ENCODE measurements at regions not wholly inside any gene's neighbourhood (a gene's known extent, or its start where the extent isn't known, plus 50 kb on each side); places are given as distances from the start of the nearest gene placed in this dataset.
A peak's percentile ranks its signal among the peaks of the same experiment; 100 is the strongest.

DNA sequence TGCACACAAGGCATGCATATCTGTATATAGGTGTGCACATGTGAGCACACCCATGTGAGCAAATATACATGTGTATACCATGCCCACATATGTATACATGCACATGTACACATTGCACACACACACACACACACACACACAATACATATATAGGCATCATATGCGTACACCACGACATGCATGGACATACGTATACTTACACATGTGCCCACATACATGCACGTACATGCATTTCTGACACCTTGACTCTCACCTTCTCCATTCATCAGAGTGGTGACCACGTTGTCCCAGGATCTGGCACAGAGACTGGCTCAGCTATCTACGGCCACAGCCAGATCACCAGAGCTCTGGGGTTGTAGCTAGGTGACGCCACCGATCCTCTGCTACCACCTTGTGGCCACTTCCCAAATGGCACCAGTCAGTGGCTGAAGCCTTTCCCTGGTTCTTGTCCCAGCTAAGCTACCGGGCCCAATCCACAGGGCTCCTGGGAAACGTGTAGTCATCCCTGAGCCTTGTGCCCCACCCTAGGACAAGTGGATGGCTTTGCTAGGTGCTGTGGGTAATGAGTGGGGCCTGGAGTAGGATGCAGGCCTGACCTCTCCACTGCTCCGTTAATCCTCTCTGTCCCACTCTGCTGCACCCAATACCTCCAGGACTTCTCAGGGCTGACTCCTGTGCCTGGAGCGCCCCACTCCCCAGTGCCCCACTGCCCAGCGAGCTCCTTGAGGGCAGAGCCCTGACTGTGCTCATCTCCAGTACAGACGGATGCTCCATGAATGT, 194.4 kb downstream of the RGS3 start:
- no peaks in the 10 kb centered on the region for H3K9me3 Mint-ChIP-seq

DNA sequence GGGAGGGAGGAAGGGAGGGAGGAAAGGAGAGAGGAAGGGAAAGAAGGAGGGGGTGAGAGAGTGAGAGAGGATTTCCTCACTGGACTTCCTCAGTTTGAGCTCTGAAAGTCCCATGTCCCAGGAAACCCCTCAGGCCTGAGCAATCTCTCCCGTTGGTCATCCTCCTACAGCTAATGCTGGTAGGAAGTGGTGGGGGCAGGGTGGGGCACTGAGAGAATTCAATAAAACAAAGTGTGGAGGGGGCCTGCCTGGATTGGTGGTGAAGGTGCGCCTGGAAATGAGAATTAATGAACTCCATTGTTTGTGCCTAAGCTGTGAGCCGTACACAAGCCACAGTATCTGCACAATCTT, 195.0 kb downstream of the RGS3 start:
- H3K9me3 Mint-ChIP-seq = no peaks in the 10 kb centered on the region
- no peak for DNase-seq

More for the DNA sequence above, 194.4 kb downstream of the RGS3 start:
- Mint-ChIP-seq H3K36me3 (no peaks in the 10 kb centered on the region), H3K4me3 (no peak overlapping the region), H3K4me1 (peaks cover 0 to 8% (median 0%) of the 10 kb centered on the region in 3 donors), H3K27me3 (peaks cover 27 to 31% (median 28%) of the 10 kb centered on the region in 3 donors), H3K27ac (peak overlapping the region in 1 of 6 donors; percentile 75)
- DNase-seq (peak; percentile 68), ATAC-seq (ENCODE audit: low read depth in 2 of 2) (peak; percentile 77 to 91)

DNA sequence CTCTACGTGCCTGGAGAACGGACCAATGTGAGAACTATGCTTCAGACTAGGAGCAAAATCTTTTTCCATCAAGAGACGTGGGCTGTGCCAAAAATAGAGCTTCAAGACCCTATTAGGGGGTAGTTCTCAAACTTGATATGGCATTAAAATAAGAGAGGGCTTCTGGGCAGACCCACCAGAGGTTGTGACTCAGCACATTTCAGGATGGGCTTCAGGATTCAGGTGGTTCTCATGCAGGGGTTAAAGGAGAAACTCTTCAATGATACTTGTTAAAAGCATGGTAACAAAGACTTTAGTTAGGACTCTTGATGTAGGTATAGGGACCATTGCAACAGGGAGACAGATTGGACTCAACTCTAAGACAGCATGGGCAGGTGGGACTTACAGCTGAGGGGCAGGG, 195.5 kb downstream of the RGS3 start:
- no peak for ATAC-seq (ENCODE audit: low read depth in 2 of 2)
- Mint-ChIP-seq H3K36me3 (no peaks in the 10 kb centered on the region), H3K27ac (no peak overlapping the region), H3K9me3 (no peaks in the 10 kb centered on the region), H3K4me1 (peaks cover 0 to 8% (median 0%) of the 10 kb centered on the region in 3 donors), H3K4me3 (no peak overlapping the region), H3K27me3 (peaks cover 27 to 37% (median 36%) of the 10 kb centered on the region in 3 donors)
- DNase-seq = no peak

More for the DNA sequence above, 195.0 kb downstream of the RGS3 start:
- Mint-ChIP-seq H3K27ac (no peak overlapping the region), H3K4me3 (no peak overlapping the region), H3K36me3 (no peaks in the 10 kb centered on the region), H3K4me1 (peaks cover 0 to 8% (median 0%) of the 10 kb centered on the region in 3 donors), H3K27me3 (peaks cover 27 to 36% (median 33%) of the 10 kb centered on the region in 3 donors)
- no peak for ATAC-seq (ENCODE audit: low read depth in 2 of 2)

DNA sequence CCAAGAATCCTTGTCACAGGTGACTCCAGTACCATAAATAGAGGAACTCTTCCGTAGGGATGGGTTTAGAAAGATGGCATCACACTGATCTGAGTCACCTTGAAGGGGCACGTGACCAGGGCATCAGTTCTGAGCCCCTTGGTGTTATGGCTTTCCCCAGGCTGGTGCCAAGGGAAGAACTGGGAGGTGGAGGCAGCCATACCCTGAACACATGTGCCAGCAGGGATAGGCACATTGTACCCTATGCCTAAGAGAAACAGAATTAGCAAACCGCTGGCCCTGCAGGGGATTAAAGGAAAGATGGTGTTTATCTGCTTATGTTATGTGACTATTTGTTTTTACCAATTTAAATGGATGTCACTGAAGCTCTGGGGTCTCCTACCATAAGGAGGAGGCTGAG, 196.2 kb downstream of the RGS3 start:
- H3K9me3 Mint-ChIP-seq = no peaks in the 10 kb centered on the region
- no peaks in the 10 kb centered on the region for H3K36me3 Mint-ChIP-seq
- peaks cover 27 to 41% (median 36%) of the 10 kb centered on the region in 3 donors for H3K27me3 Mint-ChIP-seq
- peaks cover 0 to 8% (median 0%) of the 10 kb centered on the region in 3 donors for H3K4me1 Mint-ChIP-seq
- ATAC-seq (ENCODE audit: low read depth in 2 of 2) (no peak), DNase-seq (no peak)
- H3K4me3 Mint-ChIP-seq = no peak overlapping the region
- no peak overlapping the region for H3K27ac Mint-ChIP-seq

DNA sequence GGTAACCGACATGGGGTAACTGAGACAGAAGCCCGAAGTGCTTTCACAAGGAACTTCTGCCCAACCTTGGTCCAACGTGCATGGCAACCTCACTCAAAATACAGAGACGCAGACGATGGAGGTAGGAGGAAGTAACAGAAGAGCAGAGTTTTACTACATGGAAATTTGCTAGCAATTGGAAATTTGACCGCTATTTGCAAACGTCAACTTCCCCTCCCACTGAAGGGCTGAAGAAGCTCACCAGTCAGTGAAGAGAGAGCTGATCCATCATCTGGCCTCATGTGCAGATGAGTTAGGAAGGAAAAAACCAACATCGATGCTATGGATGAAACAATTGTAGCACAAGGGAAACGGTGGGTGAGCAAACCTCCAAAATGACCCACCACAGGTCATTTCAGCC, 196.7 kb downstream of the RGS3 start:
- Mint-ChIP-seq H3K4me1 (peaks cover 0 to 7% (median 0%) of the 10 kb centered on the region in 3 donors), H3K27ac (no peak overlapping the region), H3K9me3 (no peaks in the 10 kb centered on the region), H3K4me3 (no peak overlapping the region), H3K27me3 (peaks cover 27 to 43% (median 36%) of the 10 kb centered on the region in 3 donors), H3K36me3 (no peaks in the 10 kb centered on the region)
- DNase-seq = no peak
- ATAC-seq (ENCODE audit: low read depth in 2 of 2) = no peak

DNA sequence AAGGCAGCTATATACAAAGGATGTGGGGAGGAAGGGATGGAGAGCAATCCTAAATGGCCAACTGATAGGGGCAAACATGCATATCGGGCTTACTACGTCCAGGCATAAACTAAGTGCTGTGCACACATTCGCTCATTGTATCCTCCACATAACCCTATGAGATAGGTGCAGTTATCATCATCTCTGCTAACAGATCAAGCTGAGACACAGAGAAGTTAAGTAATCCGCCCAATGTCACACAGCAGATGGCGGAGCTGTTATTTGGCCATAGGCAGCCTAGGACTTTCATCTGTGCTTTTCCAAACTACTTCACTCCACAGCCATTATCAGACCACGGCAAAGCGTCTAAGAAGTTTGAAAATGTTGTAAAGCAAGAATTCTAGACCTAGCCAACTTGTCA, 197.5 kb downstream of the RGS3 start:
- Mint-ChIP-seq H3K4me3 (no peak overlapping the region), H3K27ac (no peak overlapping the region), H3K4me1 (peaks cover 0 to 4% (median 0%) of the 10 kb centered on the region in 3 donors), H3K36me3 (no peaks in the 10 kb centered on the region), H3K9me3 (no peaks in the 10 kb centered on the region), H3K27me3 (peaks cover 31 to 43% (median 36%) of the 10 kb centered on the region in 3 donors)
- DNase-seq (no peak), ATAC-seq (ENCODE audit: low read depth in 2 of 2) (no peak)

DNA sequence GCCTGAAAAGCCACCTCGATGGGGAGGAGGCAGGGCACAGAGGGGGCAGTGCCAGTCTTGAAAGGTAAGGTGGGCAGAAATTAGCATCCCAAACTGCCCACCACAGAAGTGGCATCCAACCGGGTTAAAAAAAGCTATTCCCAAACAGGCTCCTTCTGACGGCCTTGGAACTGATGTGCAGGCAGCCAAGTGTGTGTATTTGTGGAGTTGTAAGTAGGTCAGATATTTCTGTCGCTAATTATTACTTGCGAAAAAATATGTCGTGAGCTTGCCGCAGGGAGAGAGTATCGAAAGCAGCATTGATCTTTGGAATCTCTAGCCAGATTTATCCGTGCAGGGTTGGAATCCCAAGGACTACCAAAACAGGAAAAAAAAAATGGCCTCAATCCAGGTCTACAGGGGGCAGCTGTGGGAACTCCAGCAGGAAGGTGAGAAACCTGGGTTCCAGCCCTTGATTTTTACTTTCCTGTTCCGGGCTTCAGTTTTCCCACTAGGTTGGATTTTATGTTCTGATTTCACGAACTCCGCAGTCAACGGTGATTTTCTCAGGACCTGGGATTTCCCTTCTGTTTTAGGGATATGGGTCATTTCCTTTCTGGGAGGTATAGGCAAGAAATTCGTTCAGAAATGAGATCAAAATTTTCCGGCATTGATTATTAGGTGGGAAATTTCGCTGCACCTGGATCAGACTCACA, 200.8 kb downstream of the RGS3 start:
- no peaks in the 10 kb centered on the region for H3K9me3 Mint-ChIP-seq
- peaks cover 0 to 4% (median 4%) of the 10 kb centered on the region in 3 donors for H3K4me1 Mint-ChIP-seq
- H3K27ac Mint-ChIP-seq = no peak overlapping the region
- DNase-seq (no peak), ATAC-seq (ENCODE audit: low read depth in 2 of 2) (no peak)
- H3K4me3 Mint-ChIP-seq = peak overlapping the region in 1 of 8 donors; percentile 53
- H3K36me3 Mint-ChIP-seq = no peaks in the 10 kb centered on the region
- peaks cover 23 to 34% (median 30%) of the 10 kb centered on the region in 3 donors for H3K27me3 Mint-ChIP-seq

DNA sequence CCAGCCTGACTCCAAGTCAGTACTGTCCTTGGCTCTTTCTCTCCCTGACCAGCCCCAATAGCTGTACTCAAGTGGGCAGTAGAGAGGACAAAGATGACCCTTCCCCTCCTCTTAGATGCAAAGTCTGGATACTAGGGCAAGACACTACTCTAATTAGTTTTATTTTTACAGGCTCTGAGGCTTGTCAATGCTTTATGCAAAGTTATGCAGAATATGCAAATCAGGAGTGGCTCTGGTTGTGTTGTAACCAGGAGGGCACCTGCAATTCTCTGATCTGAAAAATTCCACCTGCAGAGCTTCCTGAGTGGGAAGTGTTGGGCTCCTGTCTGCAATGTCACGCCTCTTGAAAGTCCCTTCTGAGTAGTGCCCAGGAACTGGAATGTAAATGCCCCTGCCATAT, 201.5 kb downstream of the RGS3 start:
- H3K27me3 Mint-ChIP-seq = peaks cover 16 to 26% (median 22%) of the 10 kb centered on the region in 3 donors
- ATAC-seq (ENCODE audit: low read depth in 2 of 2) (no peak), DNase-seq (no peak)
- peaks cover 2 to 11% (median 4%) of the 10 kb centered on the region in 3 donors for H3K4me1 Mint-ChIP-seq
- H3K27ac Mint-ChIP-seq = no peak overlapping the region
- no peak overlapping the region for H3K4me3 Mint-ChIP-seq
- H3K9me3 Mint-ChIP-seq = no peaks in the 10 kb centered on the region
- no peaks in the 10 kb centered on the region for H3K36me3 Mint-ChIP-seq

DNA sequence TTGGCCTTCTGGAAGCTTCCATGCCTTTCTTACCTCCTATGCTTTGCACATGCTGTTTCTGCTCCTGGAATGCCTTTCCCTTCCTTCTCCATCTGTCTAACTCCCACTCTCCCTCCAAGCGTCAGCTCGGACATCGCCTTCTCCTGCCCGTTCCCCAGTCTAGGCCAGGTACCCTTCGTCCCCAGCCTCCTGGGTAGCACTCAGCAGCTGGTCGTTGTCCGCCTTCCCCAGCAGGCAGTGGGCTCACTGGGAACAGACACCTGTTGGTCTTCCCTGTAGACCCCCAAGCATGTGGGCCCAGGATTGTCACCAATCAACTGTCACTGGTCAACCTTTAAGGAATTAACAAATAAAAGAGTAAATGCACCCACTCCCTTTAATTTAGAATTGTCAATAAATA, 202.2 kb downstream of the RGS3 start:
- Mint-ChIP-seq H3K4me3 (no peak overlapping the region), H3K36me3 (no peaks in the 10 kb centered on the region)

DNA sequence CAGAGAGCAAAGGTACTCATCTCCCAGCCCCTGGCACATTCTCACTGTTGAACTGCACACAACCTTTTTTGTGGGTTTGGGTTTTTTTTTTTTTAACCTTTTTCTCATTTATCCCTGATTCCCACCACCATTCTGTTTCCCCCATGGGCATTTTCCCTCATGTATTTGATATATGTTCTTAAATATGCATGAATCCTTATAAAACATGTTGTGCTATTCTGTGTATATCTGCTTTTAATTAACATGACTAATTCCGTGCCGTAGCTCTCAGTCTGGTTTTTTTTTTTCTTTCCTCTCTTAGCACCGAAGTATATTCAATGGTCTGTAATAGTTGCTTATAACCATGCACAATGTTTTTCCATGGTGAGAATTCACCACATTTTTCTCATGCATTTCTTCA, 204.5 kb downstream of the RGS3 start:
- peaks cover 5 to 14% (median 11%) of the 10 kb centered on the region in 3 donors for H3K27me3 Mint-ChIP-seq
- peaks cover 9 to 18% (median 11%) of the 10 kb centered on the region in 3 donors for H3K4me1 Mint-ChIP-seq
- no peaks in the 10 kb centered on the region for H3K9me3 Mint-ChIP-seq
- ATAC-seq (ENCODE audit: low read depth in 2 of 2) = no peak
- no peak overlapping the region for H3K4me3 Mint-ChIP-seq
- peak overlapping the region in 1 of 6 donors; percentile 64 for H3K27ac Mint-ChIP-seq
- H3K36me3 Mint-ChIP-seq = no peaks in the 10 kb centered on the region
- no peak for DNase-seq

More for the DNA sequence above, 202.2 kb downstream of the RGS3 start:
- Mint-ChIP-seq H3K27ac (no peak overlapping the region), H3K27me3 (peaks cover 9 to 20% (median 15%) of the 10 kb centered on the region in 3 donors), H3K4me1 (peaks cover 9 to 17% (median 11%) of the 10 kb centered on the region in 3 donors), H3K9me3 (no peaks in the 10 kb centered on the region)
- ATAC-seq (ENCODE audit: low read depth in 2 of 2) (no peak), DNase-seq (no peak)

DNA sequence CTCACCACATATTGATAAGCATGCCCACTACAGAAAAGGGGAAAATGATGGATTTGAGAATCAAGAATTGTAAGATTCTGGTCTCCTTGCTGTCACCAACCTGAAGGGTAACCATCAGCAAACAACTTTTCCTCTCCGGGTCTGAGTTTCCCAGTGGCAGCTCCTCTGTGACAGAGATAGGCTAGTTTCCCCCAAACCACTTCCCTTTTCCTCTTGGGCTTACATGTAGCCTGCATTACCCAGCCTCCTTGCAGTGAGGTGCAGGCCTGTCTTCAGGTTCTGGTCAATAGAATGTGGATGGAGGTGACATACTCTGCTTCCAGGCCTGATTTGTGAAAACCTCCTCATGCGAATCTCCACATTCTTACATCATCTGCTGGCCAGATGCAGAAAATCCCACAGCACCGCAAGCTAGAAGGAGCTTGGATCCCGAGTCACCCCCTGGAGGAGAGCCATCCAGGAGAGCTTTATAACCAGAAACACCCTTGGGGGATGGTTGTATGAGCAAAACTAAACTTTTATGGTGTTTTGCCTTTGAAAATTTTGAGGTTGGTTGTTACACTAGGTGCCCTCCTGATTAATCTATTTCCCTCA, 206.1 kb downstream of the RGS3 start:
- no peak for ATAC-seq (ENCODE audit: low read depth in 2 of 2)
- H3K27me3 Mint-ChIP-seq = peaks cover 7 to 17% (median 17%) of the 10 kb centered on the region in 3 donors
- H3K36me3 Mint-ChIP-seq = no peaks in the 10 kb centered on the region
- peak overlapping the region in 1 of 8 donors; percentile 63 for H3K4me3 Mint-ChIP-seq
- peaks cover 9 to 18% (median 11%) of the 10 kb centered on the region in 3 donors for H3K4me1 Mint-ChIP-seq
- DNase-seq = no peak
- peak overlapping the region in 2 of 6 donors; percentile 45 to 59 for H3K27ac Mint-ChIP-seq
- no peaks in the 10 kb centered on the region for H3K9me3 Mint-ChIP-seq

DNA sequence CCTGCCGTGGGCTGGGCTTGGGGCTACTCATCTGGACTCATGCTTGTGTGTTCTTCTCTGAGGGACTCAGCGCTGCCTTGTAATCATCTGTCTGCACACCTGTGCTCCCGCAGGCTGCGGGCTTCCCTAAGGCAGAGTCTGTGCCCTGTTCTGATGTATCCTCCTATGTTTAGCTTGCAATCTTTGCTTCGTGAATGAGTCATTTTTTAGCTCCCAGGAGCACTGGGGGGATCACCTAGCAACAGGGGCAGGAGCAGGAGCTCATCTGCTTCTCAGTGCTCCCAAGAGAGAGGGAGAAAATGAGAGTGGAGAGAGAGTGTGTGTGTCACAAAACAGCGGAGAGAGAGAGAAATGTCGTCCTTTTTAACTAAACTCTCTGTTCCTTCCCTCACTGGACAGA, 202.4 kb upstream of the ZNF618 start:
- Mint-ChIP-seq H3K27me3 (peaks cover 13 to 44% (median 43%) of the 10 kb centered on the region in 3 donors), H3K27ac (peak overlapping the region in 2 of 6 donors; percentile 10 to 61), H3K4me3 (no peak overlapping the region), H3K36me3 (no peaks in the 10 kb centered on the region), H3K4me1 (peaks cover 14 to 36% (median 19%) of the 10 kb centered on the region in 3 donors), H3K9me3 (no peaks in the 10 kb centered on the region)
- DNase-seq (no peak), ATAC-seq (ENCODE audit: low read depth in 2 of 2) (no peak)

DNA sequence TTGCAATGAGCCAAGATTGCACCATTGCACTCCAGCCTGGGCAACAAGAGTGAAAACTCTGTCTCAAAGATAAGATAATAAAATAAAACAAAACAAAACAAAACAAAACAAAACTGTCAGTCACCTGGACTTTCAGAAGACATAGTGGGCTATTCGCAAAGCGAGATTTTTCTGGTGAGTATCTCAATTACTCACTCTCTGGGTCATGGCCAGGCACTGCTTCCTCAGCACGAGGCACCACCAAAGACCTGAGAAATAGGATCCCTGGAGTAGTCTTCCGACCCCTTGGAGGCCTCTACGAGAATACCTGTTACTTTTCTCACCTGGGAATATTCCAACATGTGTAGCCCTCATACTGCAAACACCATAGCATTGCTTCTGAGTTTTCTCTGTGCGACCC, 201.7 kb upstream of the ZNF618 start:
- Mint-ChIP-seq H3K27me3 (peaks cover 13 to 48% (median 46%) of the 10 kb centered on the region in 3 donors), H3K36me3 (no peaks in the 10 kb centered on the region), H3K4me1 (peaks cover 14 to 31% (median 16%) of the 10 kb centered on the region in 3 donors), H3K9me3 (no peaks in the 10 kb centered on the region), H3K27ac (no peak overlapping the region), H3K4me3 (peak overlapping the region in 1 of 8 donors; percentile 37)
- no peak for DNase-seq
- ATAC-seq (ENCODE audit: low read depth in 2 of 2) = no peak
